PFSK-1 (cell line): ENCODE measurements at regions not wholly inside any gene's neighbourhood (a gene's known extent, or its start where the extent isn't known, plus 50 kb on each side); places are given as distances from the start of the nearest gene placed in this dataset.

ENCODE experiments used
- TAF1 ChIP-seq: IDR thresholded peaks from 2 replicates; pipeline ENCODE4 v1.6.1; 2012; ENCODE audit warnings: low read length, control low read depth, borderline replicate concordance; ENCODE audit not compliant: insufficient read depth
- TF ChIP-seq, protein P1 (sequence below), 2 experiments: IDR thresholded peaks; 2 replicates each; pipeline versions ENCODE4 v1.6.1 to v1.8.0; 2011 to 2012; ENCODE audit warnings: low read depth in 2 of 2, low read length in 2 of 2, control low read depth in 1 of 2, inconsistent platforms in 1 of 2, mild to moderate bottlenecking in 1 of 2, moderate library complexity in 1 of 2; ENCODE audit not compliant: insufficient read depth in 1 of 2

DNA sequence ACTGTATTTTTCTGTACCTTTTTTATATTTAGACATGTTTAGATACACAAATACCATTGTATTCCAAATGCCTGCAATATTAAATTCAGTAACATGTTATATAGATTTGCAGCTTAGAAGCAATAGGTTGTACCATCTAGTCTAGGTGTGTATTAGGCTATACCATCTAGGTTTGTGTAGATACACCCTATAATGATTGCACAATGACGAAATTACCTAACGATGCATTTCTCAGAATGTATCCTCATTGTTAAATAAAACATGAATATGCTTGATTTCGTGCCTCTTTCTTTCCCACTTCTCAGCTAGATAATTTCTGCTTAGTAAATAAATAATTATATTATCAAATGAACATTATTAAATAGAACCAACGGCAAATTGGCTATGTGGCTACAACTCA is 653.0 kb downstream of the EPM2A start:
- no peak for TF ChIP-seq TAF1
- TF ChIP-seq, protein P1, sequence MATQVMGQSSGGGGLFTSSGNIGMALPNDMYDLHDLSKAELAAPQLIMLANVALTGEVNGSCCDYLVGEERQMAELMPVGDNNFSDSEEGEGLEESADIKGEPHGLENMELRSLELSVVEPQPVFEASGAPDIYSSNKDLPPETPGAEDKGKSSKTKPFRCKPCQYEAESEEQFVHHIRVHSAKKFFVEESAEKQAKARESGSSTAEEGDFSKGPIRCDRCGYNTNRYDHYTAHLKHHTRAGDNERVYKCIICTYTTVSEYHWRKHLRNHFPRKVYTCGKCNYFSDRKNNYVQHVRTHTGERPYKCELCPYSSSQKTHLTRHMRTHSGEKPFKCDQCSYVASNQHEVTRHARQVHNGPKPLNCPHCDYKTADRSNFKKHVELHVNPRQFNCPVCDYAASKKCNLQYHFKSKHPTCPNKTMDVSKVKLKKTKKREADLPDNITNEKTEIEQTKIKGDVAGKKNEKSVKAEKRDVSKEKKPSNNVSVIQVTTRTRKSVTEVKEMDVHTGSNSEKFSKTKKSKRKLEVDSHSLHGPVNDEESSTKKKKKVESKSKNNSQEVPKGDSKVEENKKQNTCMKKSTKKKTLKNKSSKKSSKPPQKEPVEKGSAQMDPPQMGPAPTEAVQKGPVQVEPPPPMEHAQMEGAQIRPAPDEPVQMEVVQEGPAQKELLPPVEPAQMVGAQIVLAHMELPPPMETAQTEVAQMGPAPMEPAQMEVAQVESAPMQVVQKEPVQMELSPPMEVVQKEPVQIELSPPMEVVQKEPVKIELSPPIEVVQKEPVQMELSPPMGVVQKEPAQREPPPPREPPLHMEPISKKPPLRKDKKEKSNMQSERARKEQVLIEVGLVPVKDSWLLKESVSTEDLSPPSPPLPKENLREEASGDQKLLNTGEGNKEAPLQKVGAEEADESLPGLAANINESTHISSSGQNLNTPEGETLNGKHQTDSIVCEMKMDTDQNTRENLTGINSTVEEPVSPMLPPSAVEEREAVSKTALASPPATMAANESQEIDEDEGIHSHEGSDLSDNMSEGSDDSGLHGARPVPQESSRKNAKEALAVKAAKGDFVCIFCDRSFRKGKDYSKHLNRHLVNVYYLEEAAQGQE (IDR thresholded peaks at IDR 0.05; ENCODE audit: insufficient read depth in 1 of 2, low read depth in 2 of 2, low read length in 2 of 2): no peak
